ENCODE measurements at regions not wholly inside any gene's neighbourhood (a gene's known extent, or its start where the extent isn't known, plus 50 kb on each side); places are given as distances from the start of the nearest gene placed in this dataset.

GRCh38 chr10:8247191-8247590, 192.7 kb downstream of the GATA3 start:
- peaks cover 12% of the 10 kb centered on the region for H3K9me3 Mint-ChIP-seq
- no peak overlapping the region for H3K27ac Mint-ChIP-seq
- TF ChIP-seq, protein P1, sequence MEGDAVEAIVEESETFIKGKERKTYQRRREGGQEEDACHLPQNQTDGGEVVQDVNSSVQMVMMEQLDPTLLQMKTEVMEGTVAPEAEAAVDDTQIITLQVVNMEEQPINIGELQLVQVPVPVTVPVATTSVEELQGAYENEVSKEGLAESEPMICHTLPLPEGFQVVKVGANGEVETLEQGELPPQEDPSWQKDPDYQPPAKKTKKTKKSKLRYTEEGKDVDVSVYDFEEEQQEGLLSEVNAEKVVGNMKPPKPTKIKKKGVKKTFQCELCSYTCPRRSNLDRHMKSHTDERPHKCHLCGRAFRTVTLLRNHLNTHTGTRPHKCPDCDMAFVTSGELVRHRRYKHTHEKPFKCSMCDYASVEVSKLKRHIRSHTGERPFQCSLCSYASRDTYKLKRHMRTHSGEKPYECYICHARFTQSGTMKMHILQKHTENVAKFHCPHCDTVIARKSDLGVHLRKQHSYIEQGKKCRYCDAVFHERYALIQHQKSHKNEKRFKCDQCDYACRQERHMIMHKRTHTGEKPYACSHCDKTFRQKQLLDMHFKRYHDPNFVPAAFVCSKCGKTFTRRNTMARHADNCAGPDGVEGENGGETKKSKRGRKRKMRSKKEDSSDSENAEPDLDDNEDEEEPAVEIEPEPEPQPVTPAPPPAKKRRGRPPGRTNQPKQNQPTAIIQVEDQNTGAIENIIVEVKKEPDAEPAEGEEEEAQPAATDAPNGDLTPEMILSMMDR (IDR thresholded peaks at IDR 0.05) = no peak
- H3K4me1 Mint-ChIP-seq = no peaks in the 10 kb centered on the region
- DNase-seq = no peak
- H3K4me3 Mint-ChIP-seq = no peak overlapping the region
- no peaks in the 10 kb centered on the region for H3K36me3 Mint-ChIP-seq (ENCODE audit: low read depth)
- no peaks in the 10 kb centered on the region for H3K27me3 Mint-ChIP-seq (ENCODE audit: low read depth, poor library complexity)

GRCh38 chr10:8248868-8249267, 194.4 kb downstream of the GATA3 start:
- Mint-ChIP-seq H3K4me3 (no peak overlapping the region), H3K9me3 (peaks cover 12% of the 10 kb centered on the region), H3K27ac (no peak overlapping the region), H3K36me3 (ENCODE audit: low read depth) (no peaks in the 10 kb centered on the region), H3K4me1 (no peaks in the 10 kb centered on the region), H3K27me3 (ENCODE audit: low read depth, poor library complexity) (peaks cover 8% of the 10 kb centered on the region)
- no peak for DNase-seq
- TF ChIP-seq, protein P1 (IDR thresholded peaks at IDR 0.05) = no peak

DNA sequence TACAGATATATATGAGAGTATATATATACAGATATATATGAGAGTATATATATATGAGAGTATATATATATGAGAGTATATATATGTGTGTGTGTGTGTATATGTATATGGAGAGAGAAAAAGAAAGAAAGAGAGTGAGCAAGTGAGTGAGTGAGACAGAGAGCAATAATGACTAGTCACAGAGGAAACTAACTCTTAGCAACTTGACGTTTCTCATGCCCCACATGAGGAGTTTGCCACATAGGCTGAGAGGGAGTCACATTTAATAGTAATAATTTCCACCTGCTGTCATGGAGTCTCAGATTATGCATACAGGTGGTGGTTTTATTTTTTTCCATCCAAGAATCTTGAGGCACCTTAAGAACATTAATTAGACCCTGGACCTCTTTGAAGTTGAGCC, 199.9 kb downstream of the GATA3 start:
- Mint-ChIP-seq H3K36me3 (ENCODE audit: low read depth) (no peaks in the 10 kb centered on the region), H3K4me3 (no peak overlapping the region), H3K27me3 (ENCODE audit: low read depth, poor library complexity) (peaks cover 30% of the 10 kb centered on the region), H3K27ac (no peak overlapping the region), H3K4me1 (peaks cover 5% of the 10 kb centered on the region), H3K9me3 (peaks cover 6% of the 10 kb centered on the region)
- TF ChIP-seq, protein P1 (IDR thresholded peaks at IDR 0.05) = no peak
- DNase-seq = no peak

GRCh38 chr10:8255301-8255700, 200.8 kb downstream of the GATA3 start:
- Mint-ChIP-seq H3K4me3 (no peak overlapping the region), H3K36me3 (ENCODE audit: low read depth) (no peaks in the 10 kb centered on the region), H3K27me3 (ENCODE audit: low read depth, poor library complexity) (peaks cover 38% of the 10 kb centered on the region), H3K4me1 (peaks cover 5% of the 10 kb centered on the region), H3K9me3 (peaks cover 6% of the 10 kb centered on the region), H3K27ac (no peak overlapping the region)
- TF ChIP-seq, protein P1 (IDR thresholded peaks at IDR 0.05) = no peak
- DNase-seq = no peak

- H3K36me3 Mint-ChIP-seq (ENCODE audit: low read depth) = no peaks in the 10 kb centered on the region
Observed at GRCh38 chr10:8260645-8261044, 206.2 kb downstream of the GATA3 start.

GRCh38 chr10:8262317-8262716, 207.8 kb downstream of the GATA3 start:
- H3K9me3 Mint-ChIP-seq = peaks cover 6% of the 10 kb centered on the region
- H3K36me3 Mint-ChIP-seq (ENCODE audit: low read depth) = no peaks in the 10 kb centered on the region
- no peak for DNase-seq
- no peak overlapping the region for H3K4me3 Mint-ChIP-seq
- no peaks in the 10 kb centered on the region for H3K4me1 Mint-ChIP-seq
- no peak overlapping the region for H3K27ac Mint-ChIP-seq
- peaks cover 33% of the 10 kb centered on the region for H3K27me3 Mint-ChIP-seq (ENCODE audit: low read depth, poor library complexity)
- TF ChIP-seq, protein P1 (IDR thresholded peaks at IDR 0.05) = no peak

More at GRCh38 chr10:8260645-8261044, 206.2 kb downstream of the GATA3 start:
- DNase-seq = no peak
- TF ChIP-seq, protein P1 (IDR thresholded peaks at IDR 0.05) = no peak
- Mint-ChIP-seq H3K27me3 (ENCODE audit: low read depth, poor library complexity) (peaks cover 30% of the 10 kb centered on the region), H3K4me1 (peaks cover 5% of the 10 kb centered on the region), H3K9me3 (peaks cover 6% of the 10 kb centered on the region), H3K4me3 (no peak overlapping the region), H3K27ac (no peak overlapping the region)

Measured in nephron progenitor cell (in vitro differentiated cells).